MM.1S (cell line): ENCODE measurements at regions not wholly inside any gene's neighbourhood (a gene's known extent, or its start where the extent isn't known, plus 50 kb on each side); places are given as distances from the start of the nearest gene placed in this dataset.

Source experiments
- DNase-seq: peaks from one replicate; pipeline ENCODE4 v3.0.0-alpha.2; 2015
- H2AFZ ChIP-seq: fragments of 300-600 bp; sonication (generic); 2 replicates; pipeline ENCODE4 v1.6.0; 2016; ENCODE audit warnings: antibody characterized with exemption, low read length
- H3F3A ChIP-seq: fragments of 300-600 bp; sonication (generic); 2 replicates; pipeline ENCODE4 v1.6.1; 2016; ENCODE audit warnings: mild to moderate bottlenecking, antibody characterized with exemption, low read length, moderate library complexity, mixed read lengths; ENCODE audit not compliant: insufficient read depth
- H3K27ac ChIP-seq: fragments of 300-600 bp; sonication (generic); 2 replicates; pipeline ENCODE4 v1.5.1; 2016; ENCODE audit warnings: mild to moderate bottlenecking, low read length
- H3K27me3 ChIP-seq: fragments of 300-600 bp; sonication (generic); replicated peaks from 2 replicates; pipeline ENCODE4 v1.6.0; 2016; ENCODE audit warnings: low read length; ENCODE audit not compliant: insufficient read depth
- H3K36me3 ChIP-seq: fragments of 300-600 bp; sonication (generic); replicated peaks from 2 replicates; pipeline ENCODE4 v1.6.1; 2016; ENCODE audit warnings: mild to moderate bottlenecking, low read length, mixed read lengths; ENCODE audit not compliant: insufficient read depth
- H3K4me1 ChIP-seq: fragments of 300-600 bp; sonication (generic); 2 replicates; pipeline ENCODE4 v1.6.1; 2016; ENCODE audit warnings: low read length, mixed read lengths
- H3K4me2 ChIP-seq: fragments of 300-600 bp; sonication (generic); 2 replicates; pipeline ENCODE4 v1.6.0; 2016; ENCODE audit warnings: low read depth, low read length
- H3K4me3 ChIP-seq: fragments of 300-600 bp; sonication (generic); 2 replicates; pipeline ENCODE4 v1.5.1; 2016; ENCODE audit warnings: low read length, mixed read lengths
- H3K79me2 ChIP-seq: fragments of 300-600 bp; sonication (generic); 2 replicates; pipeline ENCODE4 v1.6.1; 2016; ENCODE audit warnings: mixed run types, low read length, mixed read lengths
- H3K9ac ChIP-seq: fragments of 300-600 bp; sonication (generic); 2 replicates; pipeline ENCODE4 v1.6.1; 2016; ENCODE audit warnings: low read length, mixed read lengths
- H3K9me2 ChIP-seq: fragments of 300-600 bp; sonication (generic); replicated peaks from 2 replicates; pipeline ENCODE4 v1.6.1; 2016; ENCODE audit warnings: mild to moderate bottlenecking, low read length, mixed read lengths; ENCODE audit not compliant: insufficient read depth
- H3K9me3 ChIP-seq: fragments of 300-600 bp; sonication (generic); replicated peaks from 2 replicates; pipeline ENCODE4 v1.6.1; 2016; ENCODE audit warnings: mild to moderate bottlenecking, low read length, mixed read lengths; ENCODE audit not compliant: insufficient read depth
- H4K20me1 ChIP-seq: fragments of 300-600 bp; sonication (generic); 2 replicates; pipeline ENCODE4 v1.6.1; 2016; ENCODE audit warnings: mild to moderate bottlenecking, low read length, moderate library complexity, mixed read lengths; ENCODE audit not compliant: insufficient read depth
- EZH2 ChIP-seq: fragments of 300-600 bp; sonication (generic); optimal IDR thresholded peaks from 2 replicates; pipeline ENCODE3; 2017; ENCODE audit warnings: low read depth, mild to moderate bottlenecking, antibody characterized with exemption, low read length, mixed read lengths
- EZH2phosphoT487 ChIP-seq: fragments of 300-600 bp; sonication (generic); IDR thresholded peaks from 2 replicates; pipeline ENCODE4 v1.6.1; 2018; ENCODE audit warnings: antibody characterized with exemption, low read length
- TF ChIP-seq, protein P1 (sequence below): fragments of 300-600 bp; sonication (generic); IDR thresholded peaks from 2 replicates; pipeline ENCODE4 v1.5.1; 2016; ENCODE audit warnings: antibody characterized with exemption, low read length, mixed read lengths

- no peak for TF ChIP-seq EZH2
- TF ChIP-seq, protein P1, sequence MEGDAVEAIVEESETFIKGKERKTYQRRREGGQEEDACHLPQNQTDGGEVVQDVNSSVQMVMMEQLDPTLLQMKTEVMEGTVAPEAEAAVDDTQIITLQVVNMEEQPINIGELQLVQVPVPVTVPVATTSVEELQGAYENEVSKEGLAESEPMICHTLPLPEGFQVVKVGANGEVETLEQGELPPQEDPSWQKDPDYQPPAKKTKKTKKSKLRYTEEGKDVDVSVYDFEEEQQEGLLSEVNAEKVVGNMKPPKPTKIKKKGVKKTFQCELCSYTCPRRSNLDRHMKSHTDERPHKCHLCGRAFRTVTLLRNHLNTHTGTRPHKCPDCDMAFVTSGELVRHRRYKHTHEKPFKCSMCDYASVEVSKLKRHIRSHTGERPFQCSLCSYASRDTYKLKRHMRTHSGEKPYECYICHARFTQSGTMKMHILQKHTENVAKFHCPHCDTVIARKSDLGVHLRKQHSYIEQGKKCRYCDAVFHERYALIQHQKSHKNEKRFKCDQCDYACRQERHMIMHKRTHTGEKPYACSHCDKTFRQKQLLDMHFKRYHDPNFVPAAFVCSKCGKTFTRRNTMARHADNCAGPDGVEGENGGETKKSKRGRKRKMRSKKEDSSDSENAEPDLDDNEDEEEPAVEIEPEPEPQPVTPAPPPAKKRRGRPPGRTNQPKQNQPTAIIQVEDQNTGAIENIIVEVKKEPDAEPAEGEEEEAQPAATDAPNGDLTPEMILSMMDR = no peak
- no peak for TF ChIP-seq EZH2phosphoT487
- H3K4me1 ChIP-seq = no peaks in the 10 kb centered on the region
- H3K9me3 ChIP-seq = no peaks in the 10 kb centered on the region
- no peak overlapping the region for H3K4me3 ChIP-seq
- H3K27me3 ChIP-seq = no peaks in the 10 kb centered on the region
- no peaks in the 10 kb centered on the region for H4K20me1 ChIP-seq
- H2AFZ ChIP-seq = no peak overlapping the region
- no peak for DNase-seq
- no peaks in the 10 kb centered on the region for H3K36me3 ChIP-seq
- no peak overlapping the region for H3K27ac ChIP-seq
- H3F3A ChIP-seq = no peaks in the 10 kb centered on the region
- no peaks in the 10 kb centered on the region for H3K9me2 ChIP-seq
- H3K79me2 ChIP-seq = no peaks in the 10 kb centered on the region
- H3K9ac ChIP-seq = no peak overlapping the region
- H3K4me2 ChIP-seq = no peak overlapping the region
Observed at GRCh38 chr15:61479613-61480012, 250.5 kb upstream of the RORA start.

DNA sequence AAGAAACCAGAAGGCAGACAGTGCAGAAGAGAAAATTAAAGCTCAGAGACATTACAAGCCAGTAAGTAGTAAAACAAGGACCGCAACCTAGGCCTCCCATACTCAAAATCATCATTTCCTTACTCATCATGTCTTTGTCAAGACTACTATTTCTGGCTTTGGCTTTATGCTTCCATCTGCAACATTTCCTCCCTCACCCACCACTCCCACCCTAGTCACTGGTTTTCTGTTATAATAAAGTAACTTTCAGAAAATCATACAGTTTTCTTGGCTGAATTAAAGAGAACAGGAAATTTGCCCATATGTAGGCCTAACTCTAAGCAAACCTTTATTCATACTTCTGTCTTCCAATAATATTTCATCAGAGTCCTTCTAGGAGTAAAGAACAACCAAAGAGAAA, 247.6 kb upstream of the RORA start:
- no peaks in the 10 kb centered on the region for H4K20me1 ChIP-seq
- no peaks in the 10 kb centered on the region for H3K36me3 ChIP-seq
- no peaks in the 10 kb centered on the region for H3K79me2 ChIP-seq
- H2AFZ ChIP-seq = no peak overlapping the region
- no peak overlapping the region for H3K4me2 ChIP-seq
- H3K27ac ChIP-seq = no peak overlapping the region
- TF ChIP-seq EZH2phosphoT487 = no peak
- no peak for TF ChIP-seq EZH2
- TF ChIP-seq, protein P1 = no peak
- H3K4me1 ChIP-seq = no peaks in the 10 kb centered on the region
- H3K27me3 ChIP-seq = no peaks in the 10 kb centered on the region
- no peak for DNase-seq
- H3K9me3 ChIP-seq = no peaks in the 10 kb centered on the region
- no peaks in the 10 kb centered on the region for H3F3A ChIP-seq
- H3K9ac ChIP-seq = no peak overlapping the region
- no peak overlapping the region for H3K4me3 ChIP-seq
- H3K9me2 ChIP-seq = no peaks in the 10 kb centered on the region

- Histone ChIP-seq H3F3A (no peaks in the 10 kb centered on the region), H3K9ac (no peak overlapping the region), H3K27me3 (no peaks in the 10 kb centered on the region), H3K36me3 (no peaks in the 10 kb centered on the region), H2AFZ (no peak overlapping the region), H3K9me3 (no peaks in the 10 kb centered on the region), H4K20me1 (no peaks in the 10 kb centered on the region), H3K4me2 (no peak overlapping the region), H3K4me3 (no peak overlapping the region), H3K27ac (no peak overlapping the region), H3K4me1 (no peaks in the 10 kb centered on the region), H3K79me2 (no peaks in the 10 kb centered on the region), H3K9me2 (no peaks in the 10 kb centered on the region)
- TF ChIP-seq EZH2phosphoT487 (no peak), EZH2 (no peak)
- TF ChIP-seq, protein P1 = no peak
- DNase-seq = no peak
Observed at GRCh38 chr15:61474796-61475195, 245.7 kb upstream of the RORA start.

- Histone ChIP-seq H3K4me2 (no peak overlapping the region), H3K9me2 (no peaks in the 10 kb centered on the region), H3K4me1 (no peaks in the 10 kb centered on the region), H3K27ac (no peak overlapping the region), H3K27me3 (no peaks in the 10 kb centered on the region), H3K36me3 (no peaks in the 10 kb centered on the region), H3F3A (no peaks in the 10 kb centered on the region), H3K4me3 (no peak overlapping the region), H3K79me2 (no peaks in the 10 kb centered on the region), H3K9me3 (no peaks in the 10 kb centered on the region), H2AFZ (no peak overlapping the region), H3K9ac (no peak overlapping the region), H4K20me1 (no peaks in the 10 kb centered on the region)
- DNase-seq = no peak
- TF ChIP-seq EZH2phosphoT487 = no peak
- TF ChIP-seq, protein P1 = no peak
Observed at GRCh38 chr15:61467823-61468222, 238.7 kb upstream of the RORA start.
